ENCODE measurements at regions not wholly inside any gene's neighbourhood (a gene's known extent, or its start where the extent isn't known, plus 50 kb on each side); places are given as distances from the start of the nearest gene placed in this dataset.

DNA sequence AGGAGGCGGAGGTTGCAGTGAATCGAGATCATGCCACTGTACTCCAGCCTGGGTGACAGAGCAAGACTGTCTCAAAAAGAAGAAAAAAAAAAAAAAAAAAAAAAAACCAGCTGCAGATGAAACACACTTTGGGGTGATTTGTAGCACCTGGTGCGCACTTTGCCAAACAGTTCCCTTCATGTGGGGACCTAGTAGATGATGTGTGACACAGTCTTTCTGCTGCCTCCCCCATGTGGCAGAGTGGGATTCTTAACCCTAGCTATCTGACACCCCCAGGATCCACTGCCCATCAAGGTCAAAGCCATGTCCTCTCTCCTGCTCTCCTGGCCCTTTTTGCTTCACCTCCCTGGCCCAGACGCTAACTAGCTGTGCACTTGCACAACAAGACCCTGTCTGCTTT, 52.1 kb upstream of the PDZD8 start:
- TF ChIP-seq TAF1 (conservative IDR thresholded peaks at IDR 0.05) (no peak), MAX (IDR thresholded peaks at IDR 0.05) (no peak), SP1 (IDR thresholded peaks at IDR 0.05) (no peak), EGR1 (IDR thresholded peaks at IDR 0.05; ENCODE audit: low read depth in 2 of 2) (no peak), RXRA (IDR thresholded peaks at IDR 0.05) (no peak), JUND (IDR thresholded peaks at IDR 0.05) (no peak), ZBTB33 (IDR thresholded peaks at IDR 0.05) (no peak), YY1 (IDR thresholded peaks at IDR 0.05) (no peak), RAD21 (IDR thresholded peaks at IDR 0.05) (no peak), GABPA (IDR thresholded peaks at IDR 0.05 in 1 of 2, conservative IDR thresholded peaks at IDR 0.05 in 1 of 2) (no peak)
- TF ChIP-seq, protein P1, sequence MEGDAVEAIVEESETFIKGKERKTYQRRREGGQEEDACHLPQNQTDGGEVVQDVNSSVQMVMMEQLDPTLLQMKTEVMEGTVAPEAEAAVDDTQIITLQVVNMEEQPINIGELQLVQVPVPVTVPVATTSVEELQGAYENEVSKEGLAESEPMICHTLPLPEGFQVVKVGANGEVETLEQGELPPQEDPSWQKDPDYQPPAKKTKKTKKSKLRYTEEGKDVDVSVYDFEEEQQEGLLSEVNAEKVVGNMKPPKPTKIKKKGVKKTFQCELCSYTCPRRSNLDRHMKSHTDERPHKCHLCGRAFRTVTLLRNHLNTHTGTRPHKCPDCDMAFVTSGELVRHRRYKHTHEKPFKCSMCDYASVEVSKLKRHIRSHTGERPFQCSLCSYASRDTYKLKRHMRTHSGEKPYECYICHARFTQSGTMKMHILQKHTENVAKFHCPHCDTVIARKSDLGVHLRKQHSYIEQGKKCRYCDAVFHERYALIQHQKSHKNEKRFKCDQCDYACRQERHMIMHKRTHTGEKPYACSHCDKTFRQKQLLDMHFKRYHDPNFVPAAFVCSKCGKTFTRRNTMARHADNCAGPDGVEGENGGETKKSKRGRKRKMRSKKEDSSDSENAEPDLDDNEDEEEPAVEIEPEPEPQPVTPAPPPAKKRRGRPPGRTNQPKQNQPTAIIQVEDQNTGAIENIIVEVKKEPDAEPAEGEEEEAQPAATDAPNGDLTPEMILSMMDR (IDR thresholded peaks at IDR 0.05; ENCODE audit: low read depth, low read length, missing input control) = no peak
- TF ChIP-seq, protein P2, sequence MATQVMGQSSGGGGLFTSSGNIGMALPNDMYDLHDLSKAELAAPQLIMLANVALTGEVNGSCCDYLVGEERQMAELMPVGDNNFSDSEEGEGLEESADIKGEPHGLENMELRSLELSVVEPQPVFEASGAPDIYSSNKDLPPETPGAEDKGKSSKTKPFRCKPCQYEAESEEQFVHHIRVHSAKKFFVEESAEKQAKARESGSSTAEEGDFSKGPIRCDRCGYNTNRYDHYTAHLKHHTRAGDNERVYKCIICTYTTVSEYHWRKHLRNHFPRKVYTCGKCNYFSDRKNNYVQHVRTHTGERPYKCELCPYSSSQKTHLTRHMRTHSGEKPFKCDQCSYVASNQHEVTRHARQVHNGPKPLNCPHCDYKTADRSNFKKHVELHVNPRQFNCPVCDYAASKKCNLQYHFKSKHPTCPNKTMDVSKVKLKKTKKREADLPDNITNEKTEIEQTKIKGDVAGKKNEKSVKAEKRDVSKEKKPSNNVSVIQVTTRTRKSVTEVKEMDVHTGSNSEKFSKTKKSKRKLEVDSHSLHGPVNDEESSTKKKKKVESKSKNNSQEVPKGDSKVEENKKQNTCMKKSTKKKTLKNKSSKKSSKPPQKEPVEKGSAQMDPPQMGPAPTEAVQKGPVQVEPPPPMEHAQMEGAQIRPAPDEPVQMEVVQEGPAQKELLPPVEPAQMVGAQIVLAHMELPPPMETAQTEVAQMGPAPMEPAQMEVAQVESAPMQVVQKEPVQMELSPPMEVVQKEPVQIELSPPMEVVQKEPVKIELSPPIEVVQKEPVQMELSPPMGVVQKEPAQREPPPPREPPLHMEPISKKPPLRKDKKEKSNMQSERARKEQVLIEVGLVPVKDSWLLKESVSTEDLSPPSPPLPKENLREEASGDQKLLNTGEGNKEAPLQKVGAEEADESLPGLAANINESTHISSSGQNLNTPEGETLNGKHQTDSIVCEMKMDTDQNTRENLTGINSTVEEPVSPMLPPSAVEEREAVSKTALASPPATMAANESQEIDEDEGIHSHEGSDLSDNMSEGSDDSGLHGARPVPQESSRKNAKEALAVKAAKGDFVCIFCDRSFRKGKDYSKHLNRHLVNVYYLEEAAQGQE (IDR thresholded peaks at IDR 0.05) = no peak
- TF ChIP-seq, protein P3, sequence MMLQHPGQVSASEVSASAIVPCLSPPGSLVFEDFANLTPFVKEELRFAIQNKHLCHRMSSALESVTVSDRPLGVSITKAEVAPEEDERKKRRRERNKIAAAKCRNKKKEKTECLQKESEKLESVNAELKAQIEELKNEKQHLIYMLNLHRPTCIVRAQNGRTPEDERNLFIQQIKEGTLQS (IDR thresholded peaks at IDR 0.05) = no peak
